Endothelial cell of umbilical vein (primary cell): ENCODE measurements at regions not wholly inside any gene's neighbourhood (a gene's known extent, or its start where the extent isn't known, plus 50 kb on each side); places are given as distances from the start of the nearest gene placed in this dataset.

Experiments used
- BruUV-seq: library from RNA; stranded (reverse); fragments of 400-500 nt; replicated peaks from 2 replicates; lab custom pipeline; 2021; lab: Mats Ljungman, UMichigan
- CTCF ChIA-PET: fragments of 300-600, 350-600 bp; sonication (Branson Sonifier 250); formaldehyde crosslinking; loops from one replicate; lab custom pipeline; 2021; ENCODE audit warnings: antibody characterized with exemption, inconsistent platforms; lab: Charles Lee
- POLR2A ChIA-PET: fragments of 300-600, 350-600 bp; sonication (Branson Sonifier 250); formaldehyde crosslinking; loops from one replicate; lab custom pipeline; 2021; ENCODE audit warnings: antibody characterized with exemption, inconsistent platforms; lab: Charles Lee
- DNase-seq: peaks from one replicate; pipeline ENCODE4 v3.0.0-alpha.2; 2011; ENCODE audit warnings: low read depth, low spot score
- FAIRE-seq: peaks from 2 replicates; lab custom pipeline; 2011; peaks lifted over from hg19 to GRCh38; lab: Jason Lieb, UNC
- H2AFZ ChIP-seq: 2 replicates; pipeline ENCODE4 v1.6.0; 2012; ENCODE audit warnings: low read depth, low read length, control low read depth, inconsistent platforms
- H3K27ac ChIP-seq: 2 replicates; pipeline ENCODE4 v1.5.1; 2011; ENCODE audit warnings: low read depth, mild to moderate bottlenecking, control low read depth, low read length, moderate library complexity; ENCODE audit not compliant: insufficient read depth
- H3K27me3 ChIP-seq, 2 experiments: 2 replicates each; pipeline versions ENCODE4 v1.6.0 to v1.6.1; 2011; ENCODE audit warnings: low read length in 2 of 2, mixed read lengths in 1 of 2; ENCODE audit not compliant: control insufficient read depth in 2 of 2, insufficient read depth in 2 of 2
- H3K36me3 ChIP-seq, 2 experiments: 2 replicates in 1 of 2; 3 replicates in 1 of 2; pipeline ENCODE4 v1.5.1; 2011; ENCODE audit warnings: low read length in 2 of 2, mild to moderate bottlenecking in 1 of 2, moderate library complexity in 1 of 2; ENCODE audit not compliant: control insufficient read depth in 2 of 2, insufficient read depth in 2 of 2; ENCODE audit errors: extremely low read depth in 1 of 2
- H3K4me1 ChIP-seq: 3 replicates; pipeline ENCODE4 v1.5.1; 2011; ENCODE audit warnings: mild to moderate bottlenecking, low read length; ENCODE audit not compliant: control insufficient read depth, insufficient read depth; ENCODE audit errors: extremely low read depth
- H3K4me2 ChIP-seq: 2 replicates; pipeline ENCODE4 v1.6.1; 2011; ENCODE audit warnings: low read length, control low read depth, mixed read lengths; ENCODE audit not compliant: insufficient read depth
- H3K4me3 ChIP-seq, 3 experiments: fragments of 200-600 bp in 1 of 3; sonication (generic), shearing (Covaris generic) in 1 of 3; replicated peaks in 1 of 3; 2 replicates each; pipeline ENCODE4 v1.5.1; 2011 to 2016; ENCODE audit warnings: control low read depth in 3 of 3, low read length in 3 of 3, mild to moderate bottlenecking in 2 of 3, inconsistent platforms in 1 of 3, low read depth in 1 of 3, moderate library complexity in 1 of 3; ENCODE audit not compliant: insufficient read depth in 1 of 3
- H3K79me2 ChIP-seq: 2 replicates; pipeline ENCODE4 v1.6.0; 2012; ENCODE audit warnings: low read length, inconsistent platforms; ENCODE audit not compliant: control insufficient read depth, insufficient read depth
- H3K9ac ChIP-seq: replicated peaks from 2 replicates; pipeline ENCODE3; 2011; ENCODE audit warnings: low read length, control low read depth; ENCODE audit not compliant: insufficient read depth; ENCODE audit errors: extremely low read depth
- H3K9me1 ChIP-seq: replicated peaks from 3 replicates; pipeline ENCODE4 v1.6.0; 2011; ENCODE audit warnings: mild to moderate bottlenecking, low read length; ENCODE audit not compliant: control insufficient read depth, insufficient read depth; ENCODE audit errors: extremely low read depth
- H3K9me3 ChIP-seq: replicated peaks from 2 replicates; pipeline ENCODE4 v1.5.1; 2012; ENCODE audit warnings: low read length, inconsistent platforms; ENCODE audit not compliant: control insufficient read depth, insufficient read depth
- H4K20me1 ChIP-seq: replicated peaks from 2 replicates; pipeline ENCODE3; 2011; ENCODE audit warnings: mild to moderate bottlenecking, low read length; ENCODE audit not compliant: control insufficient read depth, insufficient read depth; ENCODE audit errors: extremely low read depth
- EZH2 ChIP-seq: IDR thresholded peaks from 2 replicates; pipeline ENCODE4 v1.6.1; 2012; ENCODE audit warnings: borderline replicate concordance, low read depth, mild to moderate bottlenecking, moderate library complexity, low read length, inconsistent platforms; ENCODE audit not compliant: severe bottlenecking
- FOS ChIP-seq: IDR thresholded peaks from 2 replicates; pipeline ENCODE4 v1.6.1; 2011; ENCODE audit warnings: mild to moderate bottlenecking, low read length, moderate library complexity, borderline replicate concordance; ENCODE audit not compliant: insufficient read depth
- GATA2 ChIP-seq: IDR thresholded peaks from 2 replicates; pipeline ENCODE4 v1.7.0; 2011; ENCODE audit warnings: low read depth, mild to moderate bottlenecking, moderate library complexity, mixed read lengths, low read length; ENCODE audit not compliant: insufficient read length, insufficient read depth
- JUN ChIP-seq: IDR thresholded peaks from 2 replicates; pipeline ENCODE4 v1.6.1; 2011; ENCODE audit warnings: borderline replicate concordance, low read depth; ENCODE audit not compliant: insufficient read length, insufficient read depth
- MYC ChIP-seq: IDR thresholded peaks from one replicate; pipeline ENCODE4 v1.6.1; 2011; ENCODE audit warnings: mild to moderate bottlenecking, low read depth, low read length
- POLR2A ChIP-seq: IDR thresholded peaks from 2 replicates; pipeline ENCODE4 v1.6.1; 2012; ENCODE audit warnings: low read depth, mild to moderate bottlenecking, control low read depth, low read length
- POLR2AphosphoS5 ChIP-seq: IDR thresholded peaks from 2 replicates; pipeline ENCODE4 v1.6.1; 2012; ENCODE audit warnings: low read depth, mild to moderate bottlenecking, control low read depth, low read length, moderate library complexity; ENCODE audit not compliant: insufficient read depth
- dilution Hi-C: fragments of 300-500 bp; cut with MboI; formaldehyde crosslinking; loops from one replicate; pipeline ENCODE4 v1.15.0; 2019; ENCODE audit warnings: low sequenced_read_pairs; ENCODE audit not compliant: extremely low pct_ligation_motif_present
- intact Hi-C: fragments of 100-400 bp; cut with micrococcal nuclease; formaldehyde crosslinking; loops from one replicate; pipeline ENCODE4 v1.10.0; 2022
- TF ChIP-seq, protein P1 (sequence below), 2 donors: IDR thresholded peaks; 1 replicate in 1 of 2; 2 replicates in 1 of 2; pipeline ENCODE4 v1.5.1; 2011; ENCODE audit warnings: low read length in 2 of 2, mild to moderate bottlenecking in 2 of 2, moderate library complexity in 2 of 2, control low read depth in 1 of 2, inconsistent platforms in 1 of 2, low read depth in 1 of 2; ENCODE audit not compliant: insufficient read depth in 1 of 2; ENCODE audit errors: extremely low read depth in 1 of 2

- Histone ChIP-seq H2AFZ (no peak overlapping the region), H3K79me2 (no peaks in the 10 kb centered on the region), H3K9me3 (no peaks in the 10 kb centered on the region), H3K36me3 (no peaks in the 10 kb centered on the region), H3K9ac (no peak overlapping the region), H4K20me1 (no peaks in the 10 kb centered on the region), H3K27me3 (peaks cover 0 to 4% of the 10 kb centered on the region in 2 experiments), H3K9me1 (no peaks in the 10 kb centered on the region), H3K27ac (no peak overlapping the region), H3K4me1 (no peaks in the 10 kb centered on the region), H3K4me2 (no peak overlapping the region), H3K4me3 (no peak overlapping the region)
- BruUV-seq = no TSS peak
- intact Hi-C loops (loop anchor here (5.0 kb wide), 1 partner anchor 1292 kb away; no protein-coding TSS in a partner anchor), dilution Hi-C loops (no loop called here)
- DNase-seq (peak; percentile 57), FAIRE-seq (peak; percentile 88)
- ChIA-PET CTCF (interaction anchor here (0.7 to 2.3 kb wide), 17 partner anchors 8 to 833 kb away, joined by 3 to 7 read pairs (median 4); no protein-coding TSS in a partner anchor), POLR2A (no interaction called here)
- TF ChIP-seq POLR2A = no peak
- TF ChIP-seq, protein P1, sequence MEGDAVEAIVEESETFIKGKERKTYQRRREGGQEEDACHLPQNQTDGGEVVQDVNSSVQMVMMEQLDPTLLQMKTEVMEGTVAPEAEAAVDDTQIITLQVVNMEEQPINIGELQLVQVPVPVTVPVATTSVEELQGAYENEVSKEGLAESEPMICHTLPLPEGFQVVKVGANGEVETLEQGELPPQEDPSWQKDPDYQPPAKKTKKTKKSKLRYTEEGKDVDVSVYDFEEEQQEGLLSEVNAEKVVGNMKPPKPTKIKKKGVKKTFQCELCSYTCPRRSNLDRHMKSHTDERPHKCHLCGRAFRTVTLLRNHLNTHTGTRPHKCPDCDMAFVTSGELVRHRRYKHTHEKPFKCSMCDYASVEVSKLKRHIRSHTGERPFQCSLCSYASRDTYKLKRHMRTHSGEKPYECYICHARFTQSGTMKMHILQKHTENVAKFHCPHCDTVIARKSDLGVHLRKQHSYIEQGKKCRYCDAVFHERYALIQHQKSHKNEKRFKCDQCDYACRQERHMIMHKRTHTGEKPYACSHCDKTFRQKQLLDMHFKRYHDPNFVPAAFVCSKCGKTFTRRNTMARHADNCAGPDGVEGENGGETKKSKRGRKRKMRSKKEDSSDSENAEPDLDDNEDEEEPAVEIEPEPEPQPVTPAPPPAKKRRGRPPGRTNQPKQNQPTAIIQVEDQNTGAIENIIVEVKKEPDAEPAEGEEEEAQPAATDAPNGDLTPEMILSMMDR (IDR thresholded peaks at IDR 0.05; ENCODE audit: extremely low read depth in 1 of 2, insufficient read depth in 1 of 2, low read depth in 1 of 2, low read length in 2 of 2) = peak; percentile 49
Observed at GRCh38 chr18:70489986-70490933, 201.4 kb downstream of the SOCS6 start.

DNA sequence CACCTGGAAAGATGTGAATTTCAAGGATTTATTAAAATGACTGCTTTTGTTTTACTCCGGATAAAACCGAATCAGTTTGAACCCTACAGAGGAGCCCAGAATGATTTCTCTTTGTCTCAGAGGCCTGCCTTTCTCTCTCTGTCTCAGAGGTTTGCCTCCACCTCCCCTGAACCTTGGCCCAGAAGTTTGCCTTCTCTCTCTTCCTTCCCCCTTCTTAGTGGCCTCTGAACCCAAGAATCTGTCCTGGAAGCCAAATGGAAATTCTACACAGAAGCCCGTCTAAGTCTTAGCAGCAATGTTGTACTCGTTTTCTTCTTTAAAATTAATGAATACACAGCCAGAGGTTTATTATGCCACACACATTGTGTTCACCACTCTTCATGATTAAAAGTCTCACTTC is 200.7 kb downstream of the SOCS6 start:
- POLR2A ChIA-PET = no interaction called here
- no peak for DNase-seq
- Histone ChIP-seq H3K4me3 (no peak overlapping the region), H4K20me1 (no peaks in the 10 kb centered on the region), H2AFZ (no peak overlapping the region), H3K9me1 (no peaks in the 10 kb centered on the region), H3K9ac (no peak overlapping the region), H3K36me3 (no peaks in the 10 kb centered on the region), H3K27ac (no peak overlapping the region), H3K4me1 (no peaks in the 10 kb centered on the region), H3K79me2 (no peaks in the 10 kb centered on the region), H3K9me3 (no peaks in the 10 kb centered on the region), H3K4me2 (no peak overlapping the region), H3K27me3 (peaks cover 0 to 4% of the 10 kb centered on the region in 2 experiments)
- BruUV-seq = no TSS peak
- TF ChIP-seq FOS = no peak
- TF ChIP-seq EZH2 = no peak
- TF ChIP-seq JUN = no peak
- no peak for TF ChIP-seq POLR2AphosphoS5
- TF ChIP-seq MYC = no peak
- TF ChIP-seq, protein P1 (IDR thresholded peaks at IDR 0.05; ENCODE audit: extremely low read depth in 1 of 2, insufficient read depth in 1 of 2, low read depth in 1 of 2, low read length in 2 of 2) = no peak
- no peak for TF ChIP-seq POLR2A
- TF ChIP-seq GATA2 = no peak
- CTCF ChIA-PET = interaction anchor here (0.7 to 1.9 kb wide), 7 partner anchors 10 to 419 kb away, joined by 3 to 6 read pairs (median 4); no protein-coding TSS in a partner anchor
- dilution Hi-C loops = no loop called here
- intact Hi-C loops = no loop called here
- FAIRE-seq = no peak
